ENCODE measurements at regions not wholly inside any gene's neighbourhood (a gene's known extent, or its start where the extent isn't known, plus 50 kb on each side); places are given as distances from the start of the nearest gene placed in this dataset.
"Not testable (repeated sequence)": the region's sequence is repeated elsewhere in the genome, so short reads cannot be mapped to it uniquely, and the experiment has no call there.

DNA sequence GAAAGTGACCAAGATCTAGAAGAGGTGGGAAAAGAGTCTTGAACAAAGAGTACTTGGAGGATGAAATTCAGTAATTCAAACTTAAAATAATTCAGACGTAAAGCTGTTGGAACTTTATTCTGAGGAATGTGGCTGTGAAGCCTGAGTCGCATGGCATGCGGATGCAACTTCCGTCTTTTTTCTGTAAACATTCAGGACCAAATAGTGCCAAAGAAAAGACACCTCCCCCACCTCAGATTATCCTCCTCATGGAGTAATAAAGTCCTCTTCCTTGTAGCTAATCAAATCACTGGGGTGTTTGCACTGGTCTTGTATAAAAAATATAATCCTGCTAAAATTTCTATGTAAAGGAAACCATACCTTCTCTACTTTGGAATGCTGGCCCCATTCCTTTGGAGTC is 790.4 kb downstream of the TSN start:
- TF ChIP-seq, protein P1, sequence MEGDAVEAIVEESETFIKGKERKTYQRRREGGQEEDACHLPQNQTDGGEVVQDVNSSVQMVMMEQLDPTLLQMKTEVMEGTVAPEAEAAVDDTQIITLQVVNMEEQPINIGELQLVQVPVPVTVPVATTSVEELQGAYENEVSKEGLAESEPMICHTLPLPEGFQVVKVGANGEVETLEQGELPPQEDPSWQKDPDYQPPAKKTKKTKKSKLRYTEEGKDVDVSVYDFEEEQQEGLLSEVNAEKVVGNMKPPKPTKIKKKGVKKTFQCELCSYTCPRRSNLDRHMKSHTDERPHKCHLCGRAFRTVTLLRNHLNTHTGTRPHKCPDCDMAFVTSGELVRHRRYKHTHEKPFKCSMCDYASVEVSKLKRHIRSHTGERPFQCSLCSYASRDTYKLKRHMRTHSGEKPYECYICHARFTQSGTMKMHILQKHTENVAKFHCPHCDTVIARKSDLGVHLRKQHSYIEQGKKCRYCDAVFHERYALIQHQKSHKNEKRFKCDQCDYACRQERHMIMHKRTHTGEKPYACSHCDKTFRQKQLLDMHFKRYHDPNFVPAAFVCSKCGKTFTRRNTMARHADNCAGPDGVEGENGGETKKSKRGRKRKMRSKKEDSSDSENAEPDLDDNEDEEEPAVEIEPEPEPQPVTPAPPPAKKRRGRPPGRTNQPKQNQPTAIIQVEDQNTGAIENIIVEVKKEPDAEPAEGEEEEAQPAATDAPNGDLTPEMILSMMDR (IDR thresholded peaks at IDR 0.05; ENCODE audit: unreplicated experiment in 3 of 3), result no peak
- Mint-ChIP-seq H3K9me3 (peaks cover 14% of the 10 kb centered on the region), H3K4me1 (no peaks in the 10 kb centered on the region), H3K27me3 (ENCODE audit: low read depth) (no peaks in the 10 kb centered on the region), H3K4me3 (no peak overlapping the region), H3K27ac (no peak overlapping the region), H3K36me3 (ENCODE audit: low read depth) (peaks cover 7% of the 10 kb centered on the region)

DNA sequence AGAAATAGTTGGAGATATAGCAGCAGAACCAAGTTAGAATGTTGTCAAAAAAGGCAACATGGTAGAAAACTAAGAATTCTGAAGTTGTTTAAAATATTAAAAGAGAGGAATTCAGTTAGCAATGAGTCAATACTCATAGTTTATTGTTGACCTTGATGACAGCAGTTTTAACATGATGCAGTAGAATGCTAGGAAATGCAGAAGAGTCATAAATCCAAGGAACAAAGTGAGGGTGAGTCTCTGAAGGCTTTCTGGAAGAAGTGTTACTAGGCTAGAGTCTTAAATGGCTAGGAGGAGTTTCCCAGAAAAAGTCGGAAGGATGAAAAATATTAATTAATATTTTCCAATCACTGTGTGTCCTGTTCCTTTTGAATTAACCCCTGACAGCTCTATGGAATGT is 807.3 kb downstream of the TSN start:
- Mint-ChIP-seq H3K27ac (no peak overlapping the region), H3K4me3 (no peak overlapping the region), H3K27me3 (ENCODE audit: low read depth) (no peaks in the 10 kb centered on the region), H3K9me3 (no peaks in the 10 kb centered on the region), H3K4me1 (no peaks in the 10 kb centered on the region), H3K36me3 (ENCODE audit: low read depth) (no peaks in the 10 kb centered on the region)
- TF ChIP-seq, protein P1 (IDR thresholded peaks at IDR 0.05; ENCODE audit: unreplicated experiment in 3 of 3), result no peak

DNA sequence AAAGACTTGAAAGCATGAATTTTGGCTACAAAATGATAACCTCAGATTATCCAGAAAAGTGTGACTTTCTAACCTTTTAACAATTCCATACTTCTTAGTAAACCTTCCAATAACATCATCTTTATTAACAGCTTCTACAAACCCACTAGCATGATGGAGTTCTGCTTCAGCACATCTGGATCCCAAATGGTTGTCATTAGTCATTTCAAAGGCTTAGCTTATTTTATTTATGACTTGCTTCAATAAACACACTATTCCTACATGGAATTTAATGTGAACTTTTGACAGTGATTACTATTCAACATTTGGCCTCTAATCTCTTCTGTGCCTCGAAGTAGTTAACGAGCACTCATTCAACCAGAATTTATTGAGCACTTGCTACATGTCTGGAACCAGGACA is 808.3 kb downstream of the TSN start:
- Mint-ChIP-seq H3K27ac (no peak overlapping the region), H3K4me1 (no peaks in the 10 kb centered on the region), H3K9me3 (no peaks in the 10 kb centered on the region), H3K27me3 (ENCODE audit: low read depth) (no peaks in the 10 kb centered on the region), H3K4me3 (no peak overlapping the region), H3K36me3 (ENCODE audit: low read depth) (no peaks in the 10 kb centered on the region)
- TF ChIP-seq, protein P1 (IDR thresholded peaks at IDR 0.05; ENCODE audit: unreplicated experiment in 3 of 3), result no peak

DNA sequence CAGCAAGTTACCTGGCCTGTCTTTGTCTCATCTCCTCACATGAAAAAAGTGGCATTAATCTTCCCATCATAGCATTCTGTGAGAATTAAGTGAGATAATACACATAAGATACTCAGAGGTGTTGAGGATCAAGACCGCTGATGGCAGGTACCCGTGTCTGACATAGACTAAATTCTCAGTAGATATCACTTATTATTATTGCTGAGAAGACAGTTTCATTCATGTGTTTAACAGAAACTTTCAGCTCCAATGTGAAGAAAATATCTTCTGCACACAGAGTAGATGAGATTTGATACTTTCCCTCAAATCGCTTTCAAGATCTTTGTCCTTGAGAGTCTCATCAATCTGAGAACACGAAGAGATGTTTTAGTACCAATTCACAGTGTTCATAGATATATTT is 809.4 kb downstream of the TSN start:
- H3K4me1 Mint-ChIP-seq, result no peaks in the 10 kb centered on the region
- H3K9me3 Mint-ChIP-seq, result no peaks in the 10 kb centered on the region
- H3K27me3 Mint-ChIP-seq (ENCODE audit: low read depth), result no peaks in the 10 kb centered on the region
- H3K27ac Mint-ChIP-seq, result no peak overlapping the region
- TF ChIP-seq, protein P1 (IDR thresholded peaks at IDR 0.05; ENCODE audit: unreplicated experiment in 3 of 3), result no peak
- H3K4me3 Mint-ChIP-seq, result no peak overlapping the region
- no peaks in the 10 kb centered on the region for H3K36me3 Mint-ChIP-seq (ENCODE audit: low read depth)

DNA sequence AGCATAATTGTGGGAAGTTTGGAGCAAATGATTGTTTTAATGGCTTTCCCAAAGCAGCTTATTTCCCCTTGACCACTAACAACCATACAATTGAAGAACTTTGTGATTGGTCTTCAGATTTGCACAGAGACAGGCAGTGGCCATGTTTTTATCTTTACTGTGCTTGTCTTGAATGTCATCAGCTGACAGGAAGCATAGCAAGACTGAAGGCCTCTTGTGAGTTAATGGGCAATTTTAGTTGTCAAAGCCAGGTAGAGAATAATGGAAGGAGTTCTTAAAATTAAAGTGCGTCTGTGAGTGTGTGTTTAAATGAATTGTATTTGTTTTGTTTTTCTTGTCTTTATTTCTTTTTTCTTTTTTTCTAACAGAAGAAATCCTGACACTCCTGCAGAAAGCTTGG is 809.9 kb downstream of the TSN start:
- H3K4me3 Mint-ChIP-seq, result no peak overlapping the region
- H3K27me3 Mint-ChIP-seq (ENCODE audit: low read depth), result no peaks in the 10 kb centered on the region
- H3K9me3 Mint-ChIP-seq, result no peaks in the 10 kb centered on the region
- TF ChIP-seq, protein P1 (IDR thresholded peaks at IDR 0.05; ENCODE audit: unreplicated experiment in 3 of 3), result no peak
- H3K36me3 Mint-ChIP-seq (ENCODE audit: low read depth), result no peaks in the 10 kb centered on the region
- no peak overlapping the region for H3K27ac Mint-ChIP-seq
- no peaks in the 10 kb centered on the region for H3K4me1 Mint-ChIP-seq

DNA sequence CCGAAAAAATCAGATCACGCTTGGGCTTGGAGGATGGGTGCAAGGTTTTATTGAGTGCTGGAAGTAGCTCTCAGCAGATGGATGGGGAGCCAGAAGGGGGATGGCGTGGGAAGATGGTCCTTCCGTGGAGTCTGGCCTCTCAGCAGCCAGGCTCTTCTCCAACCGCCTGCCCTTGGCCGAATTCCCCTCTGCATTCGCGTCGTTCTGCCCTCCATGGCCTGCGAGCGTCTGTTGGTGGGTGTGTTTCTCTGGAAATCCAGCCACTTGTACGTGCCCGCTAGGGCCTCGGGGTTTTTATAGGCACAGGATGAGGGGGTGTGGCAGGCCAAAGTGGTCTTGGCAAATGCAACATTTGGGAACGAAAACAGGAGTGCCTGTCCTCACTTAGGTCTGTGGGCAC is 815.2 kb downstream of the TSN start:
- no peak overlapping the region for H3K27ac Mint-ChIP-seq
- H3K27me3 Mint-ChIP-seq (ENCODE audit: low read depth), result no peaks in the 10 kb centered on the region
- no peaks in the 10 kb centered on the region for H3K9me3 Mint-ChIP-seq
- H3K4me3 Mint-ChIP-seq, result no peak overlapping the region
- no peaks in the 10 kb centered on the region for H3K36me3 Mint-ChIP-seq (ENCODE audit: low read depth)
- TF ChIP-seq, protein P1 (IDR thresholded peaks at IDR 0.05; ENCODE audit: unreplicated experiment in 3 of 3), result no peak
- H3K4me1 Mint-ChIP-seq, result no peaks in the 10 kb centered on the region

DNA sequence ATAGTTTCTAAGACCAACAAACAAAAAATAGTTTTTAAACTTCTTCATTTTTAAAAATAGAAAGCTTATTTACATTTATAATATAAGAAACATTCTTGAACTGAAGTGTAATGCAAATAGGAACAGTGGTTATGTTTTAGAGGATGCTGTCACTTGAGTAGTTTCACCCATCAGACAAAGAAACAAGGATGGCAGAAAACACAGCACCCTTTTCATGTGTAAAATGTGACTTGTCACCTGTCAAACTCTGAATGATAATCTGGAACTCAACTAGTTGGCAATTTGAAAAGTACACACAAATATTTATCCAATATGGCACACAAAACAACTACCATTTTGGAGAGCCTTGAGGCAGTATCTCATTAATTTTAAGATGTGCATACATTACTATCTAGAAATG is 816.0 kb downstream of the TSN start:
- H3K27ac Mint-ChIP-seq; H3K27me3 Mint-ChIP-seq (ENCODE audit: low read depth); H3K4me1 Mint-ChIP-seq; H3K36me3 Mint-ChIP-seq (ENCODE audit: low read depth); H3K4me3 Mint-ChIP-seq; H3K9me3 Mint-ChIP-seq: not testable (repeated sequence)
